Nephron (organoid): ENCODE measurements at regions not wholly inside any gene's neighbourhood (a gene's known extent, or its start where the extent isn't known, plus 50 kb on each side); places are given as distances from the start of the nearest gene placed in this dataset.
"Not testable (repeated sequence)": the region's sequence is repeated elsewhere in the genome, so short reads cannot be mapped to it uniquely, and the experiment has no call there.

Source experiments
- H3K27ac Mint-ChIP-seq, 3 experiments: 2 replicates each; pipeline ENCODE4 v1.8.0; 2020; ENCODE audit warnings: mixed read lengths in 3 of 3, mild to moderate bottlenecking in 2 of 3, moderate library complexity in 1 of 3
- H3K27me3 Mint-ChIP-seq: 2 replicates; pipeline ENCODE4 v1.8.0; 2021; ENCODE audit warnings: low read depth, mild to moderate bottlenecking, moderate library complexity, mixed read lengths
- H3K36me3 Mint-ChIP-seq: 2 replicates; pipeline ENCODE4 v1.8.0; 2020; ENCODE audit warnings: low read depth, mixed read lengths
- H3K4me1 Mint-ChIP-seq: 2 replicates; pipeline ENCODE4 v1.8.0; 2020; ENCODE audit warnings: mixed read lengths
- H3K4me3 Mint-ChIP-seq, 3 experiments: 2 replicates each; pipeline ENCODE4 v1.8.0; 2020; ENCODE audit warnings: mild to moderate bottlenecking in 3 of 3, mixed read lengths in 3 of 3, moderate library complexity in 2 of 3
- H3K9me3 Mint-ChIP-seq: 2 replicates; pipeline ENCODE4 v1.8.0; 2020; ENCODE audit warnings: mixed read lengths
- TF ChIP-seq, protein P1 (sequence below), 3 experiments: fragments of 200-600 bp; sonication (generic); IDR thresholded peaks; one replicate each; pipeline ENCODE4 v1.5.0; 2021; ENCODE audit warnings: antibody characterized with exemption in 3 of 3; ENCODE audit not compliant: unreplicated experiment in 3 of 3

DNA sequence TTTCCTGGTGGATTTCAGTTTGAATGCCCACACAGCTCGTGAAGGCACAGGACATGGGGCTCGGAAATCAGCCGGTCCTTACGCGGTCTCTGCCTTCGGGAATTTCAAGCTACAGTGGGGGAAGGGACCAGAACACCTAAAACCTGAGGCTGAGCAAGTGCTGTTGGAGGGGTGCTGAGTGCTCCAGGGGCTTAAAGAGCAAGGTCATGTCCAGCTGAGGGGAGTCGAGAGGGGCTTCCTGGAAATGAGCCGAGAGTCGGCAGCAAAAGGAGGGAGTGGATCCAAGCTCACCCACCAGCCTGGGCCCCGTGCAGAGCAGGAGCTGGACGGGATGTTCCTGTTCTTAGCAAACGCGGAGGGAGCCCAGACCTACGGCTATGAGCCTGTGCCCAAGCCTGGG, 73.2 kb upstream of the RPL38 start:
- Mint-ChIP-seq H3K4me1 (peaks cover under 1% of the 10 kb centered on the region), H3K36me3 (no peaks in the 10 kb centered on the region), H3K27me3 (peaks cover 45% of the 10 kb centered on the region), H3K9me3 (peaks cover 3% of the 10 kb centered on the region), H3K27ac (no peak overlapping the region), H3K4me3 (no peak overlapping the region)
- TF ChIP-seq, protein P1, sequence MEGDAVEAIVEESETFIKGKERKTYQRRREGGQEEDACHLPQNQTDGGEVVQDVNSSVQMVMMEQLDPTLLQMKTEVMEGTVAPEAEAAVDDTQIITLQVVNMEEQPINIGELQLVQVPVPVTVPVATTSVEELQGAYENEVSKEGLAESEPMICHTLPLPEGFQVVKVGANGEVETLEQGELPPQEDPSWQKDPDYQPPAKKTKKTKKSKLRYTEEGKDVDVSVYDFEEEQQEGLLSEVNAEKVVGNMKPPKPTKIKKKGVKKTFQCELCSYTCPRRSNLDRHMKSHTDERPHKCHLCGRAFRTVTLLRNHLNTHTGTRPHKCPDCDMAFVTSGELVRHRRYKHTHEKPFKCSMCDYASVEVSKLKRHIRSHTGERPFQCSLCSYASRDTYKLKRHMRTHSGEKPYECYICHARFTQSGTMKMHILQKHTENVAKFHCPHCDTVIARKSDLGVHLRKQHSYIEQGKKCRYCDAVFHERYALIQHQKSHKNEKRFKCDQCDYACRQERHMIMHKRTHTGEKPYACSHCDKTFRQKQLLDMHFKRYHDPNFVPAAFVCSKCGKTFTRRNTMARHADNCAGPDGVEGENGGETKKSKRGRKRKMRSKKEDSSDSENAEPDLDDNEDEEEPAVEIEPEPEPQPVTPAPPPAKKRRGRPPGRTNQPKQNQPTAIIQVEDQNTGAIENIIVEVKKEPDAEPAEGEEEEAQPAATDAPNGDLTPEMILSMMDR (IDR thresholded peaks at IDR 0.05; ENCODE audit: unreplicated experiment in 3 of 3): no peak

DNA sequence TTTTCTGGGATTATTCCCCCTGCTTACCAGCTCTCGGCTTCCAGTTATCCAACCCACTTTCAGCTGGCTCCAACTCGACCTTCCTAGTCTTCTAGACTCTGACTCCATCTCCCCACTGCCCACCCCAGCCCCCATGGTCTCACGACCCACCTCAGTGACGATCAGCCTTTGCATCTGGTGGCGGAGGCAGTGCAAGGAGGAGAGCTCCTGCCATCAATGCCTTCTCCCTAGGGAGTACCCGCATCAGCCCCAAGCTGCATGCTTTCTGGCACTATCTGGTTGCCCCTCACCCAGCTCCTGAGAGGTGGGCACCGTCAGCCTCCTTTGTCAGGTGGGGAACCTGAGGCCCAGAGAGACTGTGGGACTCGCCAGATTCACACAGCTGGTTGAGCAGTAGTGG, 72.6 kb upstream of the RPL38 start:
- H3K4me1 Mint-ChIP-seq: no peaks in the 10 kb centered on the region
- H3K36me3 Mint-ChIP-seq: no peaks in the 10 kb centered on the region
- peaks cover 3% of the 10 kb centered on the region for H3K9me3 Mint-ChIP-seq
- no peak overlapping the region for H3K27ac Mint-ChIP-seq
- peaks cover 42% of the 10 kb centered on the region for H3K27me3 Mint-ChIP-seq
- H3K4me3 Mint-ChIP-seq: no peak overlapping the region
- TF ChIP-seq, protein P1 (IDR thresholded peaks at IDR 0.05; ENCODE audit: unreplicated experiment in 3 of 3): no peak

DNA sequence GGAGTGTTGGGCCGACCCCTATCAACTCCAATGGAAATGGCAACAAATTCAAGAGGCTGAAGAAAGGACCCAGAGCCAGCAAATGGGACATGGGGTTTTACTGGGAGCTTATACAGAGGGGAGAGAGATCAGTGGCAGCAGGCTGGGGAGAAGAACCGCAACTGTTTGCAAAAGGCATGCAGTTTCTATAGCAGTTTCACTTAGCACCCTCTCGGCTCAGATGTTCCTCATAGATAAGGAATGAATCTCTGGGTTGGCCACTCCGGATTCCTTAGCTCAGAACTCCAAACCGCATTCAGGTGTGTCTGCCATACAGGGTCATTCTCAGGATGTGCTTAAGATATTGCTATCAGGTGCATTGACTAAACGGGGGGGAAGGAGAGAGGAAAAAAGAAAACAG, 71.1 kb upstream of the RPL38 start:
- Mint-ChIP-seq H3K27me3 (peaks cover 38% of the 10 kb centered on the region), H3K9me3 (peaks cover 7% of the 10 kb centered on the region), H3K27ac (no peak overlapping the region), H3K36me3 (no peaks in the 10 kb centered on the region), H3K4me3 (no peak overlapping the region), H3K4me1 (no peaks in the 10 kb centered on the region)
- TF ChIP-seq, protein P1 (IDR thresholded peaks at IDR 0.05; ENCODE audit: unreplicated experiment in 3 of 3): no peak

DNA sequence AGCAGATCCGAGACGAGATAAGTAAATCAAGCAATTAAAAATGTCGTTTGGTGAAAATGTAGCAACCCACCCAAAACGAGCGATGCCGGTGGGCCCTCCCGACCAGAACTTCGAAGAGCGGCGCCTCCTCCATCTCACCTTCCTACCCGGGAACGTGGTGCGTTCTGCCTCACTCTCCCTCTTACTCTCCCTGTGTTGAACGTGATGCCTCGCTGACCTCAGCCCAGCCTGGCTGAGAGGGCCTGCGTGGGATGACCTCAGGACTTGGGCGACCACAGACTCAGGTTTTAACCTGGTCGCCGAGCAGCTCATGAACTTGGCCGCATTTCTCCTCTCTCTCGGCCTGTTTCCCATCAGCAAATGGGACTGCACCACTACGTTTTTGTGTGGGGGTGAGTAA, 69.7 kb upstream of the RPL38 start:
- no peak overlapping the region for H3K27ac Mint-ChIP-seq

DNA sequence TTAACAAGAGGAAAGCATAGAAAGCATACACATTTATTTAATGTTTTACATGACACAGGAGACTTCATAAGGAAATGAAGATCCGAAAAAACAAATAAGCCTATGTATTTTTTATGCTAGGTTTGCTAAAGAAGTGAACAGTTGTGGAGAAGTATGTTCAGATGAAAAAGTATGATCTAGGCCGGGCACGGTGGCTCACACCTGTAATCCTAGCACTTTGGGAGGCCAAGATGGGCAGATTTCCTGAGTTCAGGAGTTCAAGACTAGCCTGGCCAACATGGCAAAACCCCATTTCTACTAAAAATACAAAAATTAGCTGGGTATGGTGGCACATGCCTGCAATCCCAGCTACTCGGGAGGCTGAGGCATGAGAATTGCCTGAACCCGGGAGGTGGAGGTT, 69.2 kb upstream of the RPL38 start:
- H3K36me3 Mint-ChIP-seq, H3K4me1 Mint-ChIP-seq, H3K27ac Mint-ChIP-seq, H3K4me3 Mint-ChIP-seq: not testable (repeated sequence)
- Mint-ChIP-seq H3K9me3 (peaks cover 18% of the 10 kb centered on the region), H3K27me3 (peaks cover 25% of the 10 kb centered on the region)

More for the DNA sequence above, 69.7 kb upstream of the RPL38 start:
- Mint-ChIP-seq H3K36me3 (no peaks in the 10 kb centered on the region), H3K4me3 (no peak overlapping the region), H3K4me1 (no peaks in the 10 kb centered on the region), H3K27me3 (peaks cover 30% of the 10 kb centered on the region), H3K9me3 (peaks cover 14% of the 10 kb centered on the region)
- TF ChIP-seq, protein P1 (IDR thresholded peaks at IDR 0.05; ENCODE audit: unreplicated experiment in 3 of 3): no peak

DNA sequence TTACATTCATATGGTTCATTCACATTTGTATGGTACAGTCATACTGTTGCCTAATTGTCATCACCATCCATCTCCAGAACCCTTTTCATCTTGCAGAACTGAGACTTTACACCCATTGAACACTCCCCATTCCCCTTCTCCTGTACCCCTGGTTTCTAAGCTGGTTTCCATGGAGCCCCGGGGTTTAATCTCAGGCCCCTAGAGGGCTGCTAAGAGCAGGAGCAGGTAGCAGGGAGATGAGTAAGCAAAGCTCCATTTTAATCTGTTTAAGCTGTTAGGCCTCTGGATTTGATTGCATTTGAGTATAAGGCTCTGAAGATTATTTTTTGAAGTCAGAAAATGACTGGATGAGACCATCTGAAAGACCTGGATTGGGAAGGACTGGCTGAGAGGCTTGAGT, 68.5 kb upstream of the RPL38 start:
- Mint-ChIP-seq H3K36me3 (no peaks in the 10 kb centered on the region), H3K27me3 (peaks cover 25% of the 10 kb centered on the region), H3K27ac (no peak overlapping the region), H3K9me3 (peaks cover 22% of the 10 kb centered on the region), H3K4me3 (no peak overlapping the region), H3K4me1 (no peaks in the 10 kb centered on the region)
- TF ChIP-seq, protein P1 (IDR thresholded peaks at IDR 0.05; ENCODE audit: unreplicated experiment in 3 of 3): no peak
